SU-DHL-6 (cell line): ENCODE measurements at regions not wholly inside any gene's neighbourhood (a gene's known extent, or its start where the extent isn't known, plus 50 kb on each side); places are given as distances from the start of the nearest gene placed in this dataset.

Experiments used
- H2AFZ ChIP-seq: fragments of 200-600 bp; sonication (generic); 2 replicates; pipeline ENCODE4 v1.6.1; 2014; ENCODE audit warnings: low read depth, mild to moderate bottlenecking, moderate library complexity, mixed read lengths, antibody characterized with exemption, low read length; ENCODE audit not compliant: severe bottlenecking
- H3F3A ChIP-seq: fragments of 200-600 bp; shearing (Covaris generic); 2 replicates; pipeline ENCODE4 v1.6.0; 2016; ENCODE audit warnings: antibody characterized with exemption, mild to moderate bottlenecking; ENCODE audit not compliant: insufficient read depth
- H3K27ac ChIP-seq: fragments of 200-600 bp; sonication (generic); 2 replicates; pipeline ENCODE4 v1.5.1; 2016; ENCODE audit warnings: low read depth, mild to moderate bottlenecking, low read length, moderate library complexity, mixed read lengths
- H3K27me3 ChIP-seq: fragments of 200-600 bp; sonication (generic), shearing (Covaris generic); 2 replicates; pipeline ENCODE4 v1.6.0; 2014; ENCODE audit warnings: mild to moderate bottlenecking, low read length
- H3K36me3 ChIP-seq: fragments of 200-600 bp; sonication (generic); 2 replicates; pipeline ENCODE4 v1.6.1; 2014; ENCODE audit warnings: mild to moderate bottlenecking, low read length, mixed read lengths
- H3K4me2 ChIP-seq: fragments of 300-600, 200-600 bp; shearing (Covaris generic), sonication (generic); 2 replicates; pipeline ENCODE4 v1.6.0; 2014; ENCODE audit warnings: low read length, low read depth, mild to moderate bottlenecking; ENCODE audit not compliant: poor library complexity, severe bottlenecking
- H3K4me3 ChIP-seq: fragments of 200-600 bp; sonication (generic); 2 replicates; pipeline ENCODE4 v1.5.1; 2014; ENCODE audit warnings: antibody characterized with exemption, low read length, mild to moderate bottlenecking, mixed read lengths; ENCODE audit not compliant: insufficient read depth, poor library complexity, severe bottlenecking
- H3K79me2 ChIP-seq: fragments of 200-600 bp; sonication (generic); 2 replicates; pipeline ENCODE4 v1.6.1; 2014; ENCODE audit warnings: mild to moderate bottlenecking, low read length, moderate library complexity; ENCODE audit not compliant: insufficient read depth
- H3K9ac ChIP-seq: fragments of 200-600 bp; sonication (generic); 2 replicates; pipeline ENCODE4 v1.7.0; 2014; ENCODE audit warnings: mild to moderate bottlenecking, low read length
- H3K9me2 ChIP-seq: fragments of 200-600 bp; sonication (generic); replicated peaks from 2 replicates; pipeline ENCODE4 v1.6.1; 2014; ENCODE audit warnings: low read length; ENCODE audit not compliant: insufficient read depth
- H3K9me3 ChIP-seq: fragments of 200-600 bp; sonication (generic); 2 replicates; pipeline ENCODE4 v1.6.1; 2014; ENCODE audit warnings: low read length, mixed read lengths; ENCODE audit not compliant: insufficient read depth
- H4K20me1 ChIP-seq: fragments of 200-600 bp; sonication (generic); 2 replicates; pipeline ENCODE4 v1.6.1; 2014; ENCODE audit warnings: low read depth, mild to moderate bottlenecking, antibody characterized with exemption, low read length, moderate library complexity, mixed read lengths
- EZH2phosphoT487 ChIP-seq: fragments of 200-600 bp; sonication (generic), shearing (Covaris generic); conservative IDR thresholded peaks from 2 replicates; pipeline ENCODE4 v1.6.1; 2018; ENCODE audit warnings: mild to moderate bottlenecking, antibody characterized with exemption, low read length, moderate library complexity, mixed read lengths
- TF ChIP-seq, protein P1 (sequence below): fragments of 200-600 bp; sonication (generic); IDR thresholded peaks from one replicate; pipeline ENCODE4 v1.5.1; 2017; ENCODE audit warnings: antibody characterized with exemption, mild to moderate bottlenecking, low read length, moderate library complexity; ENCODE audit not compliant: insufficient read depth, poor library complexity, severe bottlenecking

DNA sequence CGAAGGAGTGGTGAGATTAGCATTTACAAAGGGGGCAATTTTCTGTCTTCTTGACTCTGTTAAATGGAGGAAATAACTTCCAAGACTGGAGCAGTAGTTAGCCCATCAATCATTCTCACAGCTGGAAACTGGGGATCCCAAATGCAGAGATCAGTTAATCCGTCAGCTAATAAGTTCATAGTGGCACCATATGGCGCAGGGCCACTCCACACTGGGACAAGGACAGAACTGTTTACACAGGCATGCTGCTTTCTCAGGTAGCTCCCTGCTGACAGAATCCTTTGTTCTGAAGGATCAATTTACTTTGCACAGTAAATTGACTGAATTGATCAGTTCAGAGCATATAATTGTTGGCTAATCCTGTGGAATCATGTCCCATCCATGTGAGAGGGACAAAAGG, 395.7 kb downstream of the TMEM161B start:
- no peaks in the 10 kb centered on the region for H3K9me2 ChIP-seq
- H2AFZ ChIP-seq: no peak overlapping the region
- H3K9ac ChIP-seq: no peak overlapping the region
- no peaks in the 10 kb centered on the region for H4K20me1 ChIP-seq
- no peak overlapping the region for H3K4me2 ChIP-seq
- H3K27ac ChIP-seq: no peak overlapping the region
- no peaks in the 10 kb centered on the region for H3K36me3 ChIP-seq
- TF ChIP-seq, protein P1, sequence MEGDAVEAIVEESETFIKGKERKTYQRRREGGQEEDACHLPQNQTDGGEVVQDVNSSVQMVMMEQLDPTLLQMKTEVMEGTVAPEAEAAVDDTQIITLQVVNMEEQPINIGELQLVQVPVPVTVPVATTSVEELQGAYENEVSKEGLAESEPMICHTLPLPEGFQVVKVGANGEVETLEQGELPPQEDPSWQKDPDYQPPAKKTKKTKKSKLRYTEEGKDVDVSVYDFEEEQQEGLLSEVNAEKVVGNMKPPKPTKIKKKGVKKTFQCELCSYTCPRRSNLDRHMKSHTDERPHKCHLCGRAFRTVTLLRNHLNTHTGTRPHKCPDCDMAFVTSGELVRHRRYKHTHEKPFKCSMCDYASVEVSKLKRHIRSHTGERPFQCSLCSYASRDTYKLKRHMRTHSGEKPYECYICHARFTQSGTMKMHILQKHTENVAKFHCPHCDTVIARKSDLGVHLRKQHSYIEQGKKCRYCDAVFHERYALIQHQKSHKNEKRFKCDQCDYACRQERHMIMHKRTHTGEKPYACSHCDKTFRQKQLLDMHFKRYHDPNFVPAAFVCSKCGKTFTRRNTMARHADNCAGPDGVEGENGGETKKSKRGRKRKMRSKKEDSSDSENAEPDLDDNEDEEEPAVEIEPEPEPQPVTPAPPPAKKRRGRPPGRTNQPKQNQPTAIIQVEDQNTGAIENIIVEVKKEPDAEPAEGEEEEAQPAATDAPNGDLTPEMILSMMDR: no peak
- no peak for TF ChIP-seq EZH2phosphoT487
- no peaks in the 10 kb centered on the region for H3K9me3 ChIP-seq
- no peaks in the 10 kb centered on the region for H3F3A ChIP-seq
- no peaks in the 10 kb centered on the region for H3K79me2 ChIP-seq
- H3K27me3 ChIP-seq: no peaks in the 10 kb centered on the region
- H3K4me3 ChIP-seq: no peak overlapping the region

DNA sequence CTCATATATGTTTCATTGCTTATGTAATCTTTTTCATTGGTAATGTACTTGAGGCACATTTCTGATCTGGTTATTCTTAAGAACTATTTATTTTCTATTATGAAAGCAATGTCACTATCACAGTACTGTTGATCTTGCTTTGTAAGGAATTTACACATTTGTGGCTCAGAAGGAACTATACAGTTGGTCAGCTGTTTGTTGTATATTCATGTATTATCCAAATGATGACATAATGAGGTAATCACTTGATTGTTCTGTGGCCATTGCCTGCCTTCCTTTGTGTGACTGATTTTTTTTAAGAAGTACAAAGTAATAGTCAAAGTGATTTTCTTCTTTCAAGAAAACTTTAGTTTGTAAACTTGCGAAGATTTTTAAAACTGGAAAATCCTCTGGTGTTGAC, 399.9 kb downstream of the TMEM161B start:
- TF ChIP-seq EZH2phosphoT487: no peak
- TF ChIP-seq, protein P1: no peak
- Histone ChIP-seq H3K9me3 (no peaks in the 10 kb centered on the region), H3K9me2 (no peaks in the 10 kb centered on the region), H3K27ac (no peak overlapping the region), H3K4me2 (no peak overlapping the region), H3K79me2 (no peaks in the 10 kb centered on the region), H4K20me1 (no peaks in the 10 kb centered on the region), H3K27me3 (no peaks in the 10 kb centered on the region), H3K4me3 (no peak overlapping the region), H2AFZ (no peak overlapping the region), H3K36me3 (no peaks in the 10 kb centered on the region), H3K9ac (no peak overlapping the region), H3F3A (no peaks in the 10 kb centered on the region)

DNA sequence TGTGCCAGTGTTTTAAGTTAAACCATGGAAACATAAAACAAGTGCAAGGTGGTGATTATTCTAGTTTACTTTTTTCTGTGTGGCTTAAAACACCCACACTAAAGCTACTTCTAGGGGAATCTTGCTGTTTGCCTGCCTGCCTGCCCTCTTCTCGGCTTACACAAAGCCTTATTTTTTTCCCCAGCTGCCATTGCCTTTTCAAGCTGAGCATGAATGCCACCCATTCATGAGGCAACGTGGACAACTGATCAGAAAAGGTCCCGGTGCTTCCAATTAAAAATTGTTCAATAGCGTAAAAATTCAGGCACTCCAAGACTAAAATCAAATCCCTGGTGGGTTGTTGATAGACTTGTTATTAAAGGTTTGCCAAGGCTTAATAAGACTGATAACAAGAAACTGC, 401.4 kb downstream of the TMEM161B start:
- no peak for TF ChIP-seq EZH2phosphoT487
- TF ChIP-seq, protein P1: no peak

More for the DNA sequence above, 401.4 kb downstream of the TMEM161B start:
- Histone ChIP-seq H2AFZ (no peak overlapping the region), H3K36me3 (no peaks in the 10 kb centered on the region), H3K79me2 (no peaks in the 10 kb centered on the region), H3K9me2 (no peaks in the 10 kb centered on the region), H4K20me1 (no peaks in the 10 kb centered on the region), H3F3A (no peaks in the 10 kb centered on the region), H3K27me3 (no peaks in the 10 kb centered on the region), H3K9me3 (no peaks in the 10 kb centered on the region), H3K4me3 (no peak overlapping the region), H3K27ac (no peak overlapping the region), H3K4me2 (no peak overlapping the region), H3K9ac (no peak overlapping the region)
